A549 (cell line): ENCODE measurements at regions not wholly inside any gene's neighbourhood (a gene's known extent, or its start where the extent isn't known, plus 50 kb on each side); places are given as distances from the start of the nearest gene placed in this dataset.

Source experiments
- ATAC-seq, 2 experiments: fragments of 200-7000 bp in 1 of 2; fragments of >200 bp in 1 of 2; cut with Nextera tagmentation in 1 of 2; cut with Tn5 transposase in 1 of 2; 3 replicates each; pipeline versions ENCODE4 v1.8.0 to v1.9.1; 2018 to 2020; ENCODE audit warnings: mild to moderate bottlenecking in 1 of 2, moderate library complexity in 1 of 2
- CTCF ChIA-PET: fragments of 300-600 bp; sonication (Branson Sonifier 250); formaldehyde crosslinking; extraction: SDS; loops from one replicate; lab custom pipeline; 2021; ENCODE audit warnings: antibody characterized with exemption, inconsistent platforms; lab: Yijun Ruan, JAX
- POLR2A ChIA-PET: fragments of 350-600 bp; formaldehyde crosslinking; extraction: SDS; loops from one replicate; lab custom pipeline; 2021; ENCODE audit warnings: antibody characterized with exemption, inconsistent platforms; lab: Yijun Ruan, JAX
- DNase-seq, 2 experiments: peaks; one replicate each; pipeline versions ENCODE4 v3.0.0 to v3.0.0-alpha.2; 2011 to 2016; ENCODE audit warnings: low read depth in 1 of 2, low spot score in 1 of 2
- FAIRE-seq: peaks from 2 replicates; lab custom pipeline; 2011; peaks lifted over from hg19 to GRCh38; lab: Jason Lieb, UNC
- H3K27ac ChIP-seq, 2 experiments: fragments of >200 bp; sonication (Bioruptor Twin); formaldehyde crosslinking; 3 replicates each; pipeline ENCODE4 v1.5.1; 2016 to 2017
- H3K4me1 ChIP-seq: fragments of >200 bp; sonication (Bioruptor Twin); formaldehyde crosslinking; 3 replicates; pipeline ENCODE4 v1.6.1; 2016
- H3K4me2 ChIP-seq: fragments of >200 bp; sonication (Bioruptor Twin); formaldehyde crosslinking; 3 replicates; pipeline ENCODE4 v1.6.1; 2016
- H3K4me3 ChIP-seq: fragments of >200 bp; sonication (Bioruptor Twin); formaldehyde crosslinking; 3 replicates; pipeline ENCODE4 v1.5.1; 2016
- H3K9me3 ChIP-seq: fragments of >200 bp; sonication (Bioruptor Twin); formaldehyde crosslinking; 3 replicates; pipeline ENCODE4 v1.6.1; 2016
- CBX2 ChIP-seq: fragments of 200-600 bp; sonication (generic); IDR thresholded peaks from 2 replicates; pipeline ENCODE4 v1.6.1; 2016; ENCODE audit warnings: low read depth, mild to moderate bottlenecking, borderline replicate concordance
- CBX8 ChIP-seq: fragments of 200-600 bp; sonication (generic); IDR thresholded peaks from 2 replicates; pipeline ENCODE4 v1.6.1; 2016
- CEBPB ChIP-seq, 2 experiments: fragments of >200 bp in 1 of 2; sonication (Bioruptor Twin) in 1 of 2; formaldehyde crosslinking in 1 of 2; IDR thresholded peaks; 2 replicates each; pipeline ENCODE4 v1.6.1; 2012 to 2016
- CHD4 ChIP-seq: fragments of 200-600 bp; sonication (generic); IDR thresholded peaks from 2 replicates; pipeline ENCODE4 v1.6.1; 2016; ENCODE audit warnings: antibody characterized with exemption, mild to moderate bottlenecking, borderline replicate concordance
- EHF ChIP-seq: fragments of 250-450 bp; sonication (Bioruptor Pico); IDR thresholded peaks from 2 replicates; pipeline ENCODE4 v1.5.0; 2020; ENCODE audit warnings: mild to moderate bottlenecking
- FOXS1 ChIP-seq: fragments of 250-450 bp; sonication (Bioruptor Pico); IDR thresholded peaks from 2 replicates; pipeline ENCODE4 v1.5.0; 2020; ENCODE audit warnings: mild to moderate bottlenecking, moderate library complexity
- GATA3 ChIP-seq: IDR thresholded peaks from 2 replicates; pipeline ENCODE4 v1.6.1; 2012; ENCODE audit warnings: borderline replicate concordance
- HES2 ChIP-seq: fragments of >200 bp; sonication (Bioruptor Twin); formaldehyde crosslinking; IDR thresholded peaks from 2 replicates; pipeline ENCODE4 v1.6.1; 2016
- HOXB13 ChIP-seq: fragments of 250-450 bp; sonication (Bioruptor Pico); IDR thresholded peaks from 2 replicates; pipeline ENCODE4 v1.5.0; 2020; ENCODE audit warnings: low read depth, mild to moderate bottlenecking, moderate library complexity
- KDM1A ChIP-seq: fragments of 200-600 bp; sonication (generic); IDR thresholded peaks from 2 replicates; pipeline ENCODE4 v1.6.1; 2016; ENCODE audit warnings: low read depth, mild to moderate bottlenecking
- KDM5A ChIP-seq: fragments of 200-600 bp; sonication (generic); IDR thresholded peaks from 2 replicates; pipeline ENCODE4 v1.6.1; 2016; ENCODE audit warnings: antibody characterized with exemption, mild to moderate bottlenecking
- MAFK ChIP-seq: fragments of 450-650 bp; IDR thresholded peaks from 2 replicates; pipeline ENCODE4 v1.6.1; 2014; ENCODE audit not compliant: partially characterized antibody
- MAZ ChIP-seq: fragments of 150-350 bp; IDR thresholded peaks from 2 replicates; pipeline ENCODE4 v1.6.1; 2014; ENCODE audit warnings: antibody characterized with exemption, low read depth, low read length, borderline replicate concordance
- MYC ChIP-seq: IDR thresholded peaks from 2 replicates; pipeline ENCODE4 v1.6.1; 2012; ENCODE audit warnings: mild to moderate bottlenecking, inconsistent platforms, low read length, improper control_type of control experiment, borderline replicate concordance
- NFE2L2 ChIP-seq: fragments of 150-350 bp; conservative IDR thresholded peaks from 2 replicates; pipeline ENCODE4 v1.6.1; 2014; ENCODE audit warnings: low read length
- PHF8 ChIP-seq: fragments of 200-600 bp; sonication (generic); IDR thresholded peaks from 2 replicates; pipeline ENCODE4 v1.6.1; 2016; ENCODE audit warnings: low read depth, mild to moderate bottlenecking, antibody characterized with exemption, moderate library complexity, borderline replicate concordance
- POLR2AphosphoS2 ChIP-seq: conservative IDR thresholded peaks from 2 replicates; pipeline ENCODE4 v1.6.1; 2012; ENCODE audit warnings: low read length, improper control_type of control experiment, inconsistent platforms
- SMC3 ChIP-seq: fragments of >200 bp; sonication (Bioruptor Twin); formaldehyde crosslinking; IDR thresholded peaks from 3 replicates; pipeline ENCODE4 v1.6.1; 2018; ENCODE audit warnings: inconsistent platforms
- TFCP2L1 ChIP-seq: fragments of 250-450 bp; sonication (Bioruptor Pico); IDR thresholded peaks from 2 replicates; pipeline ENCODE4 v1.5.0; 2021; ENCODE audit warnings: mild to moderate bottlenecking
- WGBS: methylation state at CpG from one replicate; pipeline ENCODE4 v1.1.6; 2017; ENCODE audit errors: missing lambda C conversion rate; 5-methylcytosine and 5-hydroxymethylcytosine counted together
- TF ChIP-seq, protein P1 (sequence below): fragments of 250-450 bp; sonication (Bioruptor Pico); IDR thresholded peaks from 2 replicates; pipeline ENCODE4 v1.5.0; 2020; ENCODE audit warnings: low read depth, mild to moderate bottlenecking, moderate library complexity
- TF ChIP-seq, protein P2 (sequence below): fragments of >200 bp; sonication (Bioruptor Twin); formaldehyde crosslinking; IDR thresholded peaks from 3 replicates; pipeline ENCODE4 v1.5.1; 2016

DNA sequence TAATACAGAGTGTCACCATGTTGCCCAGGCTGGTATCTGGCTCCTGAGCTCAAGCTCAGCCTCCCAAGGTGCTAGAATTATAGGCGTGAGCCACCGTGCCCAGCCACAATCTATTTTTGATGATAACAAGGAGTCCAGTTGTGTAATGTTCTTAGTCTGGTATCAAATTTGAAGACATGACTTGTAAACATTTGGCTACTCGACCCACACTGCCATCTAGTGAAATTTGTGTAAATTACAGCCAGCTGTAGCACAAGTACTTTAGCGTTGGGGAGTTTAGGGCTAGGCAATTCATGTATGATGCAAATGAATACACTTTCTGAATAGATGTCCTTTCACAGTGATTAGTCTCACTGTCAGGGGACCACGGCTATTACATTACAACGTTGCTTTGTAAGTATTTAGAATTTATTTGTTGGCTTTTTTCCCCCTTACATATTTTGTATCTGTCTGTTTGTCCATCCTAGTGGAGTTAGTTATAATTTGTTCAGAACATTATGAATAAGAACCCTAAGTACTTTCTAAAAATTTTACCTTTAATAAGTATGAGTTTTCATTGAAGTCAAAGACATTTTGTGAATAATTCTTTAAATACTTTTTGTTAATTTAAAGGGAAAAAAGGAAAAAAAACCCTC is 139.7 kb downstream of the PRDM13 start (continued):
- no peak for TF ChIP-seq PHF8

GRCh38 chr6:99761711-99762110 is 155.1 kb downstream of the PRDM13 start:
- Histone ChIP-seq H3K4me2 (no peak overlapping the region), H3K4me1 (no peaks in the 10 kb centered on the region), H3K9me3 (no peaks in the 10 kb centered on the region), H3K27ac (no peak overlapping the region), H3K4me3 (no peak overlapping the region)
- CTCF ChIA-PET, result no interaction called here
- no peak for ATAC-seq
- FAIRE-seq, result no peak
- TF ChIP-seq HES2 (no peak), CEBPB (IDR thresholded peaks at IDR 0.05) (no peak), POLR2AphosphoS2 (no peak), GATA3 (no peak), TFCP2L1 (no peak), FOXS1 (CRISPR knock-in tag) (no peak), MYC (no peak), KDM1A (no peak), NFE2L2 (no peak), CHD4 (no peak), KDM5A (no peak), SMC3 (no peak), EHF (CRISPR knock-in tag) (no peak)
- TF ChIP-seq, protein P1, sequence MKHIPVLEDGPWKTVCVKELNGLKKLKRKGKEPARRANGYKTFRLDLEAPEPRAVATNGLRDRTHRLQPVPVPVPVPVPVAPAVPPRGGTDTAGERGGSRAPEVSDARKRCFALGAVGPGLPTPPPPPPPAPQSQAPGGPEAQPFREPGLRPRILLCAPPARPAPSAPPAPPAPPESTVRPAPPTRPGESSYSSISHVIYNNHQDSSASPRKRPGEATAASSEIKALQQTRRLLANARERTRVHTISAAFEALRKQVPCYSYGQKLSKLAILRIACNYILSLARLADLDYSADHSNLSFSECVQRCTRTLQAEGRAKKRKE, result no peak
- TF ChIP-seq, protein P2, sequence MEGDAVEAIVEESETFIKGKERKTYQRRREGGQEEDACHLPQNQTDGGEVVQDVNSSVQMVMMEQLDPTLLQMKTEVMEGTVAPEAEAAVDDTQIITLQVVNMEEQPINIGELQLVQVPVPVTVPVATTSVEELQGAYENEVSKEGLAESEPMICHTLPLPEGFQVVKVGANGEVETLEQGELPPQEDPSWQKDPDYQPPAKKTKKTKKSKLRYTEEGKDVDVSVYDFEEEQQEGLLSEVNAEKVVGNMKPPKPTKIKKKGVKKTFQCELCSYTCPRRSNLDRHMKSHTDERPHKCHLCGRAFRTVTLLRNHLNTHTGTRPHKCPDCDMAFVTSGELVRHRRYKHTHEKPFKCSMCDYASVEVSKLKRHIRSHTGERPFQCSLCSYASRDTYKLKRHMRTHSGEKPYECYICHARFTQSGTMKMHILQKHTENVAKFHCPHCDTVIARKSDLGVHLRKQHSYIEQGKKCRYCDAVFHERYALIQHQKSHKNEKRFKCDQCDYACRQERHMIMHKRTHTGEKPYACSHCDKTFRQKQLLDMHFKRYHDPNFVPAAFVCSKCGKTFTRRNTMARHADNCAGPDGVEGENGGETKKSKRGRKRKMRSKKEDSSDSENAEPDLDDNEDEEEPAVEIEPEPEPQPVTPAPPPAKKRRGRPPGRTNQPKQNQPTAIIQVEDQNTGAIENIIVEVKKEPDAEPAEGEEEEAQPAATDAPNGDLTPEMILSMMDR, result no peak
- no peak for DNase-seq
- WGBS, result no CpG with 5 or more reads among the region's 1 CpG
- POLR2A ChIA-PET, result no interaction called here

GRCh38 chr6:99768166-99768565 is 161.5 kb downstream of the PRDM13 start:
- CTCF ChIA-PET, result no interaction called here
- TF ChIP-seq HOXB13 (CRISPR knock-in tag), result no peak
- no peak for TF ChIP-seq CBX8
- TF ChIP-seq MAFK, result peak; percentile 67
- no peak for TF ChIP-seq MAZ
- no peak for TF ChIP-seq CBX2
- TF ChIP-seq SMC3, result no peak
- Histone ChIP-seq H3K4me3 (no peak overlapping the region), H3K27ac (no peak overlapping the region), H3K4me1 (no peaks in the 10 kb centered on the region), H3K9me3 (no peaks in the 10 kb centered on the region), H3K4me2 (no peak overlapping the region)
- WGBS, result 21% methylated on average over 1 of the region's 1 CpG
- DNase-seq (no peak), FAIRE-seq (no peak), ATAC-seq (no peak)
- POLR2A ChIA-PET, result no interaction called here
